H1 (cell line): ENCODE measurements at regions not wholly inside any gene's neighbourhood (a gene's known extent, or its start where the extent isn't known, plus 50 kb on each side); places are given as distances from the start of the nearest gene placed in this dataset.

ENCODE experiments used
- CREB1 ChIP-seq: IDR thresholded peaks from 2 replicates; pipeline ENCODE4 v1.6.1; 2012; ENCODE audit warnings: inconsistent platforms
- RFX5 ChIP-seq: IDR thresholded peaks from 2 replicates; pipeline ENCODE4 v1.6.1; 2011; ENCODE audit warnings: low read depth, low read length, improper control_type of control experiment, borderline replicate concordance
- SP4 ChIP-seq: IDR thresholded peaks from 2 replicates; pipeline ENCODE4 v1.6.1; 2012; ENCODE audit warnings: low read length, inconsistent platforms
- YY1 ChIP-seq: IDR thresholded peaks from 2 replicates; pipeline ENCODE4 v1.6.1; 2011; ENCODE audit warnings: low read depth, mild to moderate bottlenecking, low read length
- TF ChIP-seq, protein P1 (sequence below): fragments of 300-600 bp; sonication (generic); IDR thresholded peaks from 2 replicates; pipeline ENCODE4 v1.7.1; 2012; ENCODE audit warnings: low read length, moderate library complexity, mild to moderate bottlenecking, inconsistent platforms; ENCODE audit not compliant: insufficient replicate concordance

GRCh38 chr16:85363881-85364280 lies 249.2 kb upstream of the GSE1 start (continued):
- TF ChIP-seq, protein P1, sequence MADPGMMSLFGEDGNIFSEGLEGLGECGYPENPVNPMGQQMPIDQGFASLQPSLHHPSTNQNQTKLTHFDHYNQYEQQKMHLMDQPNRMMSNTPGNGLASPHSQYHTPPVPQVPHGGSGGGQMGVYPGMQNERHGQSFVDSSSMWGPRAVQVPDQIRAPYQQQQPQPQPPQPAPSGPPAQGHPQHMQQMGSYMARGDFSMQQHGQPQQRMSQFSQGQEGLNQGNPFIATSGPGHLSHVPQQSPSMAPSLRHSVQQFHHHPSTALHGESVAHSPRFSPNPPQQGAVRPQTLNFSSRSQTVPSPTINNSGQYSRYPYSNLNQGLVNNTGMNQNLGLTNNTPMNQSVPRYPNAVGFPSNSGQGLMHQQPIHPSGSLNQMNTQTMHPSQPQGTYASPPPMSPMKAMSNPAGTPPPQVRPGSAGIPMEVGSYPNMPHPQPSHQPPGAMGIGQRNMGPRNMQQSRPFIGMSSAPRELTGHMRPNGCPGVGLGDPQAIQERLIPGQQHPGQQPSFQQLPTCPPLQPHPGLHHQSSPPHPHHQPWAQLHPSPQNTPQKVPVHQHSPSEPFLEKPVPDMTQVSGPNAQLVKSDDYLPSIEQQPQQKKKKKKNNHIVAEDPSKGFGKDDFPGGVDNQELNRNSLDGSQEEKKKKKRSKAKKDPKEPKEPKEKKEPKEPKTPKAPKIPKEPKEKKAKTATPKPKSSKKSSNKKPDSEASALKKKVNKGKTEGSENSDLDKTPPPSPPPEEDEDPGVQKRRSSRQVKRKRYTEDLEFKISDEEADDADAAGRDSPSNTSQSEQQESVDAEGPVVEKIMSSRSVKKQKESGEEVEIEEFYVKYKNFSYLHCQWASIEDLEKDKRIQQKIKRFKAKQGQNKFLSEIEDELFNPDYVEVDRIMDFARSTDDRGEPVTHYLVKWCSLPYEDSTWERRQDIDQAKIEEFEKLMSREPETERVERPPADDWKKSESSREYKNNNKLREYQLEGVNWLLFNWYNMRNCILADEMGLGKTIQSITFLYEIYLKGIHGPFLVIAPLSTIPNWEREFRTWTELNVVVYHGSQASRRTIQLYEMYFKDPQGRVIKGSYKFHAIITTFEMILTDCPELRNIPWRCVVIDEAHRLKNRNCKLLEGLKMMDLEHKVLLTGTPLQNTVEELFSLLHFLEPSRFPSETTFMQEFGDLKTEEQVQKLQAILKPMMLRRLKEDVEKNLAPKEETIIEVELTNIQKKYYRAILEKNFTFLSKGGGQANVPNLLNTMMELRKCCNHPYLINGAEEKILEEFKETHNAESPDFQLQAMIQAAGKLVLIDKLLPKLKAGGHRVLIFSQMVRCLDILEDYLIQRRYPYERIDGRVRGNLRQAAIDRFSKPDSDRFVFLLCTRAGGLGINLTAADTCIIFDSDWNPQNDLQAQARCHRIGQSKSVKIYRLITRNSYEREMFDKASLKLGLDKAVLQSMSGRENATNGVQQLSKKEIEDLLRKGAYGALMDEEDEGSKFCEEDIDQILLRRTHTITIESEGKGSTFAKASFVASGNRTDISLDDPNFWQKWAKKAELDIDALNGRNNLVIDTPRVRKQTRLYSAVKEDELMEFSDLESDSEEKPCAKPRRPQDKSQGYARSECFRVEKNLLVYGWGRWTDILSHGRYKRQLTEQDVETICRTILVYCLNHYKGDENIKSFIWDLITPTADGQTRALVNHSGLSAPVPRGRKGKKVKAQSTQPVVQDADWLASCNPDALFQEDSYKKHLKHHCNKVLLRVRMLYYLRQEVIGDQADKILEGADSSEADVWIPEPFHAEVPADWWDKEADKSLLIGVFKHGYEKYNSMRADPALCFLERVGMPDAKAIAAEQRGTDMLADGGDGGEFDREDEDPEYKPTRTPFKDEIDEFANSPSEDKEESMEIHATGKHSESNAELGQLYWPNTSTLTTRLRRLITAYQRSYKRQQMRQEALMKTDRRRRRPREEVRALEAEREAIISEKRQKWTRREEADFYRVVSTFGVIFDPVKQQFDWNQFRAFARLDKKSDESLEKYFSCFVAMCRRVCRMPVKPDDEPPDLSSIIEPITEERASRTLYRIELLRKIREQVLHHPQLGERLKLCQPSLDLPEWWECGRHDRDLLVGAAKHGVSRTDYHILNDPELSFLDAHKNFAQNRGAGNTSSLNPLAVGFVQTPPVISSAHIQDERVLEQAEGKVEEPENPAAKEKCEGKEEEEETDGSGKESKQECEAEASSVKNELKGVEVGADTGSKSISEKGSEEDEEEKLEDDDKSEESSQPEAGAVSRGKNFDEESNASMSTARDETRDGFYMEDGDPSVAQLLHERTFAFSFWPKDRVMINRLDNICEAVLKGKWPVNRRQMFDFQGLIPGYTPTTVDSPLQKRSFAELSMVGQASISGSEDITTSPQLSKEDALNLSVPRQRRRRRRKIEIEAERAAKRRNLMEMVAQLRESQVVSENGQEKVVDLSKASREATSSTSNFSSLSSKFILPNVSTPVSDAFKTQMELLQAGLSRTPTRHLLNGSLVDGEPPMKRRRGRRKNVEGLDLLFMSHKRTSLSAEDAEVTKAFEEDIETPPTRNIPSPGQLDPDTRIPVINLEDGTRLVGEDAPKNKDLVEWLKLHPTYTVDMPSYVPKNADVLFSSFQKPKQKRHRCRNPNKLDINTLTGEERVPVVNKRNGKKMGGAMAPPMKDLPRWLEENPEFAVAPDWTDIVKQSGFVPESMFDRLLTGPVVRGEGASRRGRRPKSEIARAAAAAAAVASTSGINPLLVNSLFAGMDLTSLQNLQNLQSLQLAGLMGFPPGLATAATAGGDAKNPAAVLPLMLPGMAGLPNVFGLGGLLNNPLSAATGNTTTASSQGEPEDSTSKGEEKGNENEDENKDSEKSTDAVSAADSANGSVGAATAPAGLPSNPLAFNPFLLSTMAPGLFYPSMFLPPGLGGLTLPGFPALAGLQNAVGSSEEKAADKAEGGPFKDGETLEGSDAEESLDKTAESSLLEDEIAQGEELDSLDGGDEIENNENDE: no peak
- no peak for TF ChIP-seq YY1
- no peak for TF ChIP-seq SP4
- no peak for TF ChIP-seq CREB1
- TF ChIP-seq RFX5: no peak
- TF ChIP-seq, all 59 proteins: peak for 0
